ENCODE measurements at regions not wholly inside any gene's neighbourhood (a gene's known extent, or its start where the extent isn't known, plus 50 kb on each side); places are given as distances from the start of the nearest gene placed in this dataset.

GRCh38 chr10:91146146-91146545, 74.3 kb upstream of the PCGF5 start:
- TF ChIP-seq CTCF (conservative IDR thresholded peaks at IDR 0.05; ENCODE audit: low read depth, low read length), result no peak
- no peak for TF ChIP-seq EZH2 (IDR thresholded peaks at IDR 0.05; ENCODE audit: borderline replicate concordance, low read depth, low read length, poor library complexity, severe bottlenecking)

All from A673 (cell line).